ENCODE measurements at regions not wholly inside any gene's neighbourhood (a gene's known extent, or its start where the extent isn't known, plus 50 kb on each side); places are given as distances from the start of the nearest gene placed in this dataset.

- H3K4me3 ChIP-seq, result no peak overlapping the region
- no peak for DNase-seq
- H3K9me3 ChIP-seq, result no peaks in the 10 kb centered on the region
- no peaks in the 10 kb centered on the region for H3K27me3 ChIP-seq
- TF ChIP-seq CTCF (IDR thresholded peaks at IDR 0.05) (no peak), POLR2A (IDR thresholded peaks at IDR 0.05) (no peak)
- H3K4me1 ChIP-seq, result peaks cover 0 to 3% of the 10 kb centered on the region in 2 donors
- no peak overlapping the region for H3K27ac ChIP-seq
- intact Hi-C loops (cut with DNase I; ENCODE audit: low total_unique reads), result no loop called here
- H3K36me3 ChIP-seq, result no peaks in the 10 kb centered on the region
Measured at GRCh38 chr6:144824018-144824417, 538.9 kb downstream of the UTRN start.

GRCh38 chr6:144834426-144835038, 549.4 kb downstream of the UTRN start:
- H3K4me3 ChIP-seq, result no peak overlapping the region
- no peak overlapping the region for H3K27ac ChIP-seq
- no peaks in the 10 kb centered on the region for H3K4me1 ChIP-seq
- no peaks in the 10 kb centered on the region for H3K9me3 ChIP-seq
- H3K27me3 ChIP-seq, result no peaks in the 10 kb centered on the region
- H3K36me3 ChIP-seq, result no peaks in the 10 kb centered on the region
- TF ChIP-seq POLR2A (IDR thresholded peaks at IDR 0.05) (no peak), CTCF (IDR thresholded peaks at IDR 0.05) (no peak)
- DNase-seq, result no peak
- intact Hi-C loops (cut with DNase I; ENCODE audit: low total_unique reads), result no loop called here

- Histone ChIP-seq H3K4me1 (no peaks in the 10 kb centered on the region), H3K36me3 (no peaks in the 10 kb centered on the region), H3K9me3 (no peaks in the 10 kb centered on the region), H3K4me3 (no peak overlapping the region), H3K27me3 (no peaks in the 10 kb centered on the region), H3K27ac (no peak overlapping the region)
- intact Hi-C loops (cut with DNase I; ENCODE audit: low total_unique reads), result no loop called here
- TF ChIP-seq CTCF (IDR thresholded peaks at IDR 0.05) (no peak), POLR2A (IDR thresholded peaks at IDR 0.05) (no peak)
- DNase-seq, result no peak
Measured at GRCh38 chr6:144835322-144835973, 550.3 kb downstream of the UTRN start.

- Histone ChIP-seq H3K36me3 (no peaks in the 10 kb centered on the region), H3K4me3 (no peak overlapping the region), H3K4me1 (no peaks in the 10 kb centered on the region), H3K9me3 (no peaks in the 10 kb centered on the region), H3K27ac (no peak overlapping the region), H3K27me3 (no peaks in the 10 kb centered on the region)
- TF ChIP-seq POLR2A (IDR thresholded peaks at IDR 0.05) (no peak), CTCF (IDR thresholded peaks at IDR 0.05) (no peak)
- no peak for DNase-seq
- intact Hi-C loops (cut with DNase I; ENCODE audit: low total_unique reads), result no loop called here
Measured at GRCh38 chr6:144840619-144841018, 555.5 kb downstream of the UTRN start.

- no peak for DNase-seq
- TF ChIP-seq POLR2A (IDR thresholded peaks at IDR 0.05) (no peak), CTCF (IDR thresholded peaks at IDR 0.05) (no peak)
- Histone ChIP-seq H3K27me3 (no peaks in the 10 kb centered on the region), H3K4me1 (no peaks in the 10 kb centered on the region), H3K36me3 (no peaks in the 10 kb centered on the region), H3K27ac (no peak overlapping the region), H3K4me3 (no peak overlapping the region), H3K9me3 (no peaks in the 10 kb centered on the region)
- intact Hi-C loops (cut with DNase I; ENCODE audit: low total_unique reads), result no loop called here
Measured at GRCh38 chr6:144843701-144844100, 558.6 kb downstream of the UTRN start.
